ENCODE measurements at regions not wholly inside any gene's neighbourhood (a gene's known extent, or its start where the extent isn't known, plus 50 kb on each side); places are given as distances from the start of the nearest gene placed in this dataset.

GRCh38 chr20:24070679-24071078 is 82.1 kb upstream of the GGTLC1 start:
- no peak for DNase-seq
- Histone ChIP-seq H3K36me3 (ENCODE audit: insufficient read depth, low read length) (no peaks in the 10 kb centered on the region), H3K9me2 (replicated peaks; ENCODE audit: insufficient read depth, low read length) (no peaks in the 10 kb centered on the region), H2AFZ (ENCODE audit: low read length) (no peak overlapping the region), H3K79me2 (ENCODE audit: low read length) (no peaks in the 10 kb centered on the region), H3K9ac (ENCODE audit: low read length) (no peak overlapping the region), H3K27me3 (ENCODE audit: low read length) (peaks cover 6% of the 10 kb centered on the region; the same call in 1 of the 2 replicates), H4K20me1 (ENCODE audit: insufficient read depth, low read depth, low read length) (no peaks in the 10 kb centered on the region), H3K4me1 (ENCODE audit: low read length) (no peaks in the 10 kb centered on the region), H3K4me3 (ENCODE audit: low read length) (no peak overlapping the region), H3K27ac (ENCODE audit: low read length) (no peak overlapping the region), H3K4me2 (ENCODE audit: low read depth, low read length, poor library complexity, severe bottlenecking) (no peak overlapping the region), H3K9me3 (ENCODE audit: low read length) (peaks cover 3% of the 10 kb centered on the region; the same call in 1 of the 2 replicates)

- H4K20me1 ChIP-seq (ENCODE audit: insufficient read depth, low read depth, low read length) = no peaks in the 10 kb centered on the region
- no peak overlapping the region for H3K4me3 ChIP-seq (ENCODE audit: low read length)
- H3K9me2 ChIP-seq (replicated peaks; ENCODE audit: insufficient read depth, low read length) = no peaks in the 10 kb centered on the region
- peaks cover 1% of the 10 kb centered on the region; the same call in 1 of the 2 replicates for H3K9me3 ChIP-seq (ENCODE audit: low read length)
- H3K4me2 ChIP-seq (ENCODE audit: low read depth, low read length, poor library complexity, severe bottlenecking) = no peak overlapping the region
- no peak overlapping the region for H3K9ac ChIP-seq (ENCODE audit: low read length)
- H3K79me2 ChIP-seq (ENCODE audit: low read length) = no peaks in the 10 kb centered on the region
- no peak overlapping the region for H2AFZ ChIP-seq (ENCODE audit: low read length)
- no peaks in the 10 kb centered on the region for H3K4me1 ChIP-seq (ENCODE audit: low read length)
- no peak overlapping the region for H3K27ac ChIP-seq (ENCODE audit: low read length)
- DNase-seq = no peak
- H3K27me3 ChIP-seq (ENCODE audit: low read length) = peaks cover under 1% of the 10 kb centered on the region; the same call in 1 of the 2 replicates
- H3K36me3 ChIP-seq (ENCODE audit: insufficient read depth, low read length) = no peaks in the 10 kb centered on the region
These were observed 77.6 kb upstream of the GGTLC1 start for GRCh38 chr20:24066076-24066700.

DNA sequence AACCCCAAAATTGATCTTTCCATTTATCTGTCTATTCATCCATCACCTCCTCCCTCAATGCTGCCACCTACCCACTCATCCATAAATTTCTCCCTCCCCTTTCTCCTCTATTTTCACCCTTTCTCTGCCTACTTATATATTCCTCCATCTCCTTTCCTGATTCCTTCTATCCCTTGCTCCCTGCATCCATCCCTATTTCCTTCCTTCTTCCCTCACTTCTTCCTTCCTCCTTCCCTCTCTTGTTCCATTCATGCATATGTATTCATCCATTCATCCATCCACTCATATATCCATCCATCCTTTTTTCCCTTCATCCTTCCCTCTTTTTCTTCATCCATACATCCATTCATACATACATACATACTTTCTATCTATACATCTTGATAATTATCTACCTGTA is 76.3 kb upstream of the GGTLC1 start:
- Histone ChIP-seq H3K9me2 (replicated peaks; ENCODE audit: insufficient read depth, low read length) (no peaks in the 10 kb centered on the region), H3K9me3 (ENCODE audit: low read length) (no peaks in the 10 kb centered on the region), H3K79me2 (ENCODE audit: low read length) (no peaks in the 10 kb centered on the region), H3K4me2 (ENCODE audit: low read depth, low read length, poor library complexity, severe bottlenecking) (no peak overlapping the region), H3K4me1 (ENCODE audit: low read length) (no peaks in the 10 kb centered on the region), H2AFZ (ENCODE audit: low read length) (no peak overlapping the region), H3K9ac (ENCODE audit: low read length) (no peak overlapping the region), H3K27ac (ENCODE audit: low read length) (no peak overlapping the region), H3K27me3 (ENCODE audit: low read length) (no peaks in the 10 kb centered on the region), H4K20me1 (ENCODE audit: insufficient read depth, low read depth, low read length) (no peaks in the 10 kb centered on the region), H3K4me3 (ENCODE audit: low read length) (no peak overlapping the region), H3K36me3 (ENCODE audit: insufficient read depth, low read length) (no peaks in the 10 kb centered on the region)
- DNase-seq = no peak

DNA sequence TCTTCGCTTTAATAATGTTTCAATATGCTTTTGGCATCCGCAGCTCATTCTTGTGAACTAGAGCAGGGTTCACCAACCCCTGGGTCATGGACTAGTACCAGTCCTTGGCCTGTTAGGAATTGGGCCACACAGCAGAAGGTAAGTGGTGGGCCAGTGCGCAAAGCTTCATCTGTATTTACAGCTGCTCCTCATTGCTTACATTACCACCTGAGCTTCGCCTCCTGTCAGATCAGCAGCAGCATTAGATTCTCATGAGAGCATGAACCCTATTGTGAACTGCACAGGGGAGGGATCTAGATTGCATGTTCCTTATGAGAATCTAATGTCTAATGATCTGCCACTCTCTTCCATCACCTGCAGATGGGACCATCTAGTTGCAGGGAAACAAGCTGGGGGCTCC is 75.5 kb upstream of the GGTLC1 start:
- Histone ChIP-seq H3K4me1 (ENCODE audit: low read length) (no peaks in the 10 kb centered on the region), H3K36me3 (ENCODE audit: insufficient read depth, low read length) (no peaks in the 10 kb centered on the region)

GRCh38 chr20:24063100-24063499 is 74.5 kb upstream of the GGTLC1 start:
- Histone ChIP-seq H3K9me3 (ENCODE audit: low read length) (no peaks in the 10 kb centered on the region), H2AFZ (ENCODE audit: low read length) (no peak overlapping the region), H3K4me3 (ENCODE audit: low read length) (no peak overlapping the region), H3K36me3 (ENCODE audit: insufficient read depth, low read length) (no peaks in the 10 kb centered on the region), H3K9ac (ENCODE audit: low read length) (no peak overlapping the region), H4K20me1 (ENCODE audit: insufficient read depth, low read depth, low read length) (no peaks in the 10 kb centered on the region), H3K9me2 (replicated peaks; ENCODE audit: insufficient read depth, low read length) (no peaks in the 10 kb centered on the region), H3K4me1 (ENCODE audit: low read length) (no peaks in the 10 kb centered on the region), H3K79me2 (ENCODE audit: low read length) (no peaks in the 10 kb centered on the region), H3K27me3 (ENCODE audit: low read length) (no peaks in the 10 kb centered on the region), H3K4me2 (ENCODE audit: low read depth, low read length, poor library complexity, severe bottlenecking) (no peak overlapping the region), H3K27ac (ENCODE audit: low read length) (no peak overlapping the region)
- DNase-seq = no peak

More for the DNA sequence above, 75.5 kb upstream of the GGTLC1 start:
- Histone ChIP-seq H3K27me3 (ENCODE audit: low read length) (no peaks in the 10 kb centered on the region), H3K4me3 (ENCODE audit: low read length) (no peak overlapping the region), H2AFZ (ENCODE audit: low read length) (no peak overlapping the region), H4K20me1 (ENCODE audit: insufficient read depth, low read depth, low read length) (no peaks in the 10 kb centered on the region), H3K9me3 (ENCODE audit: low read length) (no peaks in the 10 kb centered on the region), H3K9ac (ENCODE audit: low read length) (no peak overlapping the region), H3K79me2 (ENCODE audit: low read length) (no peaks in the 10 kb centered on the region), H3K9me2 (replicated peaks; ENCODE audit: insufficient read depth, low read length) (no peaks in the 10 kb centered on the region), H3K27ac (ENCODE audit: low read length) (no peak overlapping the region), H3K4me2 (ENCODE audit: low read depth, low read length, poor library complexity, severe bottlenecking) (no peak overlapping the region)
- no peak for DNase-seq

GRCh38 chr20:24060851-24061590 is 72.4 kb upstream of the GGTLC1 start:
- Histone ChIP-seq H3K27me3 (ENCODE audit: low read length) (no peaks in the 10 kb centered on the region), H3K27ac (ENCODE audit: low read length) (no peak overlapping the region)

DNA sequence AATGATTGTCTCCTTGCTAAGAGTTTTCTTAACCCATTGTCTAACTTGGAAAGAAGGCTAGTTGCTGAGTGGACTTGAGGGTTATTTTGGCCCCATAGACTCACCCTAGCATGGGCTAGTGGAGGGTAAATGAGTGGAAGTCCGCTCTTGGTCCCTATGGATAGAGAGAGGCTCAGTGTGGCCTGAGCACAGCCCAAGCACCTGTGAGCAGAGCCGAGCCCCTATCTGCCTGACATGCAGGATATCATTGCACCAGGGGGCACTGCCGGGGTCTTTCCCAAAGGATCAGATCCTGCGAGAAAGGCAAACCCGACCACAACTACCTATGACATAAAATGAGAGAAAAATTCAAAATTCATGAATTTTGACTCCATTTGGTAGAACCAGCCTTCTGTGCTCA is 70.6 kb upstream of the GGTLC1 start:
- Histone ChIP-seq H3K36me3 (ENCODE audit: insufficient read depth, low read length) (no peaks in the 10 kb centered on the region), H3K4me1 (ENCODE audit: low read length) (no peaks in the 10 kb centered on the region), H3K4me2 (ENCODE audit: low read depth, low read length, poor library complexity, severe bottlenecking) (no peak overlapping the region), H3K9me3 (ENCODE audit: low read length) (no peaks in the 10 kb centered on the region), H3K27ac (ENCODE audit: low read length) (no peak overlapping the region), H3K9ac (ENCODE audit: low read length) (no peak overlapping the region), H3K79me2 (ENCODE audit: low read length) (no peaks in the 10 kb centered on the region), H3K4me3 (ENCODE audit: low read length) (no peak overlapping the region), H3K27me3 (ENCODE audit: low read length) (no peaks in the 10 kb centered on the region), H4K20me1 (ENCODE audit: insufficient read depth, low read depth, low read length) (no peaks in the 10 kb centered on the region), H2AFZ (ENCODE audit: low read length) (no peak overlapping the region), H3K9me2 (replicated peaks; ENCODE audit: insufficient read depth, low read length) (no peaks in the 10 kb centered on the region)
- DNase-seq = no peak

More at GRCh38 chr20:24060851-24061590, 72.4 kb upstream of the GGTLC1 start:
- DNase-seq = no peak
- Histone ChIP-seq H3K9ac (ENCODE audit: low read length) (no peak overlapping the region), H3K36me3 (ENCODE audit: insufficient read depth, low read length) (no peaks in the 10 kb centered on the region), H3K9me2 (replicated peaks; ENCODE audit: insufficient read depth, low read length) (no peaks in the 10 kb centered on the region), H4K20me1 (ENCODE audit: insufficient read depth, low read depth, low read length) (no peaks in the 10 kb centered on the region), H3K4me2 (ENCODE audit: low read depth, low read length, poor library complexity, severe bottlenecking) (no peak overlapping the region), H3K79me2 (ENCODE audit: low read length) (no peaks in the 10 kb centered on the region), H2AFZ (ENCODE audit: low read length) (no peak overlapping the region), H3K9me3 (ENCODE audit: low read length) (no peaks in the 10 kb centered on the region), H3K4me1 (ENCODE audit: low read length) (no peaks in the 10 kb centered on the region), H3K4me3 (ENCODE audit: low read length) (no peak overlapping the region)

GRCh38 chr20:24056491-24056890 is 67.9 kb upstream of the GGTLC1 start:
- DNase-seq = no peak

More at GRCh38 chr20:24056491-24056890, 67.9 kb upstream of the GGTLC1 start:
- Histone ChIP-seq H3K36me3 (ENCODE audit: insufficient read depth, low read length) (no peaks in the 10 kb centered on the region), H3K9ac (ENCODE audit: low read length) (no peak overlapping the region), H3K4me2 (ENCODE audit: low read depth, low read length, poor library complexity, severe bottlenecking) (no peak overlapping the region), H3K4me3 (ENCODE audit: low read length) (no peak overlapping the region), H2AFZ (ENCODE audit: low read length) (no peak overlapping the region), H3K4me1 (ENCODE audit: low read length) (no peaks in the 10 kb centered on the region), H3K9me3 (ENCODE audit: low read length) (no peaks in the 10 kb centered on the region), H3K27me3 (ENCODE audit: low read length) (no peaks in the 10 kb centered on the region), H3K9me2 (replicated peaks; ENCODE audit: insufficient read depth, low read length) (no peaks in the 10 kb centered on the region), H3K27ac (ENCODE audit: low read length) (no peak overlapping the region), H3K79me2 (ENCODE audit: low read length) (no peaks in the 10 kb centered on the region), H4K20me1 (ENCODE audit: insufficient read depth, low read depth, low read length) (no peaks in the 10 kb centered on the region)
